ENCODE measurements at regions not wholly inside any gene's neighbourhood (a gene's known extent, or its start where the extent isn't known, plus 50 kb on each side); places are given as distances from the start of the nearest gene placed in this dataset.

GRCh38 chr10:107284187-107284586 lies 119.7 kb upstream of the SORCS1 start:
- no peak overlapping the region for H3K27ac ChIP-seq (ENCODE audit: low read depth, low read length)
- H3K4me3 ChIP-seq (ENCODE audit: low read depth, low read length) = no peak overlapping the region
- no peaks in the 10 kb centered on the region for H3K4me1 ChIP-seq (ENCODE audit: control insufficient read depth, insufficient read depth, low read length, unreplicated experiment)
- no peaks in the 10 kb centered on the region for H3K36me3 ChIP-seq (ENCODE audit: insufficient read depth, low read length)
- H3K79me2 ChIP-seq (ENCODE audit: control insufficient read depth, insufficient read depth, low read length, unreplicated experiment) = no peaks in the 10 kb centered on the region
- H2AFZ ChIP-seq (ENCODE audit: low read length, unreplicated experiment) = no peak overlapping the region
- H3K27me3 ChIP-seq (ENCODE audit: insufficient read depth, low read length) = no peaks in the 10 kb centered on the region

GRCh38 chr10:107280293-107280692 lies 115.8 kb upstream of the SORCS1 start:
- no peaks in the 10 kb centered on the region for H3K27me3 ChIP-seq (ENCODE audit: insufficient read depth, low read length)
- no peaks in the 10 kb centered on the region for H3K36me3 ChIP-seq (ENCODE audit: insufficient read depth, low read length)
- H3K4me3 ChIP-seq (ENCODE audit: low read depth, low read length) = no peak overlapping the region
- H3K79me2 ChIP-seq (ENCODE audit: control insufficient read depth, insufficient read depth, low read length, unreplicated experiment) = no peaks in the 10 kb centered on the region
- no peak overlapping the region for H3K27ac ChIP-seq (ENCODE audit: low read depth, low read length)
- no peak overlapping the region for H2AFZ ChIP-seq (ENCODE audit: low read length, unreplicated experiment)
- H3K4me1 ChIP-seq (ENCODE audit: control insufficient read depth, insufficient read depth, low read length, unreplicated experiment) = no peaks in the 10 kb centered on the region

GRCh38 chr10:107277591-107277990 lies 113.1 kb upstream of the SORCS1 start:
- Histone ChIP-seq H2AFZ (ENCODE audit: low read length, unreplicated experiment) (no peak overlapping the region), H3K36me3 (ENCODE audit: insufficient read depth, low read length) (no peaks in the 10 kb centered on the region), H3K4me3 (ENCODE audit: low read depth, low read length) (no peak overlapping the region), H3K27ac (ENCODE audit: low read depth, low read length) (no peak overlapping the region), H3K79me2 (ENCODE audit: control insufficient read depth, insufficient read depth, low read length, unreplicated experiment) (no peaks in the 10 kb centered on the region), H3K27me3 (ENCODE audit: insufficient read depth, low read length) (no peaks in the 10 kb centered on the region), H3K4me1 (ENCODE audit: control insufficient read depth, insufficient read depth, low read length, unreplicated experiment) (no peaks in the 10 kb centered on the region)

GRCh38 chr10:107275806-107276205 lies 111.3 kb upstream of the SORCS1 start:
- Histone ChIP-seq H3K27ac (ENCODE audit: low read depth, low read length) (no peak overlapping the region), H3K36me3 (ENCODE audit: insufficient read depth, low read length) (no peaks in the 10 kb centered on the region), H3K4me3 (ENCODE audit: low read depth, low read length) (no peak overlapping the region), H2AFZ (ENCODE audit: low read length, unreplicated experiment) (no peak overlapping the region), H3K27me3 (ENCODE audit: insufficient read depth, low read length) (no peaks in the 10 kb centered on the region), H3K4me1 (ENCODE audit: control insufficient read depth, insufficient read depth, low read length, unreplicated experiment) (no peaks in the 10 kb centered on the region), H3K79me2 (ENCODE audit: control insufficient read depth, insufficient read depth, low read length, unreplicated experiment) (no peaks in the 10 kb centered on the region)

- no peaks in the 10 kb centered on the region for H3K36me3 ChIP-seq (ENCODE audit: insufficient read depth, low read length)
- no peak overlapping the region for H3K4me3 ChIP-seq (ENCODE audit: low read depth, low read length)
- H3K27ac ChIP-seq (ENCODE audit: low read depth, low read length) = no peak overlapping the region
- no peaks in the 10 kb centered on the region for H3K4me1 ChIP-seq (ENCODE audit: control insufficient read depth, insufficient read depth, low read length, unreplicated experiment)
- no peaks in the 10 kb centered on the region for H3K27me3 ChIP-seq (ENCODE audit: insufficient read depth, low read length)
- H3K79me2 ChIP-seq (ENCODE audit: control insufficient read depth, insufficient read depth, low read length, unreplicated experiment) = no peaks in the 10 kb centered on the region
- H2AFZ ChIP-seq (ENCODE audit: low read length, unreplicated experiment) = no peak overlapping the region
Measured at GRCh38 chr10:107269626-107270025, 105.1 kb upstream of the SORCS1 start.

GRCh38 chr10:107264742-107265141 lies 100.2 kb upstream of the SORCS1 start:
- Histone ChIP-seq H2AFZ (ENCODE audit: low read length, unreplicated experiment) (no peak overlapping the region), H3K27me3 (ENCODE audit: insufficient read depth, low read length) (no peaks in the 10 kb centered on the region), H3K36me3 (ENCODE audit: insufficient read depth, low read length) (no peaks in the 10 kb centered on the region), H3K79me2 (ENCODE audit: control insufficient read depth, insufficient read depth, low read length, unreplicated experiment) (no peaks in the 10 kb centered on the region), H3K4me3 (ENCODE audit: low read depth, low read length) (no peak overlapping the region), H3K27ac (ENCODE audit: low read depth, low read length) (no peak overlapping the region), H3K4me1 (ENCODE audit: control insufficient read depth, insufficient read depth, low read length, unreplicated experiment) (no peaks in the 10 kb centered on the region)

GRCh38 chr10:107244122-107244521 lies 79.6 kb upstream of the SORCS1 start:
- no peaks in the 10 kb centered on the region for H3K79me2 ChIP-seq (ENCODE audit: control insufficient read depth, insufficient read depth, low read length, unreplicated experiment)
- no peak overlapping the region for H3K27ac ChIP-seq (ENCODE audit: low read depth, low read length)
- H2AFZ ChIP-seq (ENCODE audit: low read length, unreplicated experiment) = no peak overlapping the region
- no peaks in the 10 kb centered on the region for H3K27me3 ChIP-seq (ENCODE audit: insufficient read depth, low read length)
- no peaks in the 10 kb centered on the region for H3K4me1 ChIP-seq (ENCODE audit: control insufficient read depth, insufficient read depth, low read length, unreplicated experiment)
- no peaks in the 10 kb centered on the region for H3K36me3 ChIP-seq (ENCODE audit: insufficient read depth, low read length)
- no peak overlapping the region for H3K4me3 ChIP-seq (ENCODE audit: low read depth, low read length)

- no peak overlapping the region for H3K27ac ChIP-seq (ENCODE audit: low read depth, low read length)
- H3K79me2 ChIP-seq (ENCODE audit: control insufficient read depth, insufficient read depth, low read length, unreplicated experiment) = no peaks in the 10 kb centered on the region
- H3K4me3 ChIP-seq (ENCODE audit: low read depth, low read length) = no peak overlapping the region
- no peaks in the 10 kb centered on the region for H3K27me3 ChIP-seq (ENCODE audit: insufficient read depth, low read length)
- H3K36me3 ChIP-seq (ENCODE audit: insufficient read depth, low read length) = no peaks in the 10 kb centered on the region
- H3K4me1 ChIP-seq (ENCODE audit: control insufficient read depth, insufficient read depth, low read length, unreplicated experiment) = no peaks in the 10 kb centered on the region
- no peak overlapping the region for H2AFZ ChIP-seq (ENCODE audit: low read length, unreplicated experiment)
Measured at GRCh38 chr10:107238275-107238674, 73.8 kb upstream of the SORCS1 start.

- Histone ChIP-seq H3K27me3 (ENCODE audit: insufficient read depth, low read length) (no peaks in the 10 kb centered on the region), H3K36me3 (ENCODE audit: insufficient read depth, low read length) (no peaks in the 10 kb centered on the region), H2AFZ (ENCODE audit: low read length, unreplicated experiment) (no peak overlapping the region), H3K4me3 (ENCODE audit: low read depth, low read length) (no peak overlapping the region), H3K4me1 (ENCODE audit: control insufficient read depth, insufficient read depth, low read length, unreplicated experiment) (no peaks in the 10 kb centered on the region), H3K27ac (ENCODE audit: low read depth, low read length) (no peak overlapping the region), H3K79me2 (ENCODE audit: control insufficient read depth, insufficient read depth, low read length, unreplicated experiment) (no peaks in the 10 kb centered on the region)
Measured at GRCh38 chr10:107232013-107232412, 67.5 kb upstream of the SORCS1 start.

GRCh38 chr10:107230887-107231286 lies 66.4 kb upstream of the SORCS1 start:
- H3K36me3 ChIP-seq (ENCODE audit: insufficient read depth, low read length) = no peaks in the 10 kb centered on the region
- no peak overlapping the region for H2AFZ ChIP-seq (ENCODE audit: low read length, unreplicated experiment)
- no peaks in the 10 kb centered on the region for H3K4me1 ChIP-seq (ENCODE audit: control insufficient read depth, insufficient read depth, low read length, unreplicated experiment)
- no peak overlapping the region for H3K4me3 ChIP-seq (ENCODE audit: low read depth, low read length)
- no peaks in the 10 kb centered on the region for H3K79me2 ChIP-seq (ENCODE audit: control insufficient read depth, insufficient read depth, low read length, unreplicated experiment)
- no peaks in the 10 kb centered on the region for H3K27me3 ChIP-seq (ENCODE audit: insufficient read depth, low read length)
- no peak overlapping the region for H3K27ac ChIP-seq (ENCODE audit: low read depth, low read length)

- no peaks in the 10 kb centered on the region for H3K4me1 ChIP-seq (ENCODE audit: control insufficient read depth, insufficient read depth, low read length, unreplicated experiment)
Measured at GRCh38 chr10:107215681-107216080, 51.2 kb upstream of the SORCS1 start.

More at GRCh38 chr10:107215681-107216080, 51.2 kb upstream of the SORCS1 start:
- Histone ChIP-seq H3K27ac (ENCODE audit: low read depth, low read length) (no peak overlapping the region), H3K36me3 (ENCODE audit: insufficient read depth, low read length) (no peaks in the 10 kb centered on the region), H3K4me3 (ENCODE audit: low read depth, low read length) (no peak overlapping the region), H3K79me2 (ENCODE audit: control insufficient read depth, insufficient read depth, low read length, unreplicated experiment) (no peaks in the 10 kb centered on the region), H2AFZ (ENCODE audit: low read length, unreplicated experiment) (no peak overlapping the region), H3K27me3 (ENCODE audit: insufficient read depth, low read length) (no peaks in the 10 kb centered on the region)
